ENCODE measurements at regions not wholly inside any gene's neighbourhood (a gene's known extent, or its start where the extent isn't known, plus 50 kb on each side); places are given as distances from the start of the nearest gene placed in this dataset.
A peak's percentile ranks its signal among the peaks of the same experiment; 100 is the strongest.
"Not testable (repeated sequence)": the region's sequence is repeated elsewhere in the genome, so short reads cannot be mapped to it uniquely, and the experiment has no call there.

DNA sequence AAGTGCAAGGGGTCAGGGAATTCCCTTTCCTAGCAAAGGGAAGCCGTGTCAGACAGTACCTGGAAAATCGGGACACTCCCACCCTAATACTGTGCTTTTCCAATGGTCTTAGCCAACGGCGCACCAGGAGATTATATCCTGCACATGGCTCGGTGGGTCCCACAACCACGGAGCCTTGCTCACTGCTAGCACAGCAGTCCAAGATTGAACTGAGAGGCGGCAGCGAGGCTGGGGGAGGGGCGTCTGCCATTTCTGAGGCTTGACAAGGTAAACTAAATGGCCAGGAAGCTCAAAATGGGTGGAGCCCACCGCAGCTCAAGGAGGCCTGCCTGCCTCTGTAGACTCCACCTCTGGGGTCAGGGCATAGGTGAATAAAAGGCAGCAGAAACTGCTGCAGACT, 76.5 kb upstream of the LINC00632 start:
- not testable (repeated sequence) for H3K4me3 ChIP-seq (ENCODE audit: low read depth, low read length)

DNA sequence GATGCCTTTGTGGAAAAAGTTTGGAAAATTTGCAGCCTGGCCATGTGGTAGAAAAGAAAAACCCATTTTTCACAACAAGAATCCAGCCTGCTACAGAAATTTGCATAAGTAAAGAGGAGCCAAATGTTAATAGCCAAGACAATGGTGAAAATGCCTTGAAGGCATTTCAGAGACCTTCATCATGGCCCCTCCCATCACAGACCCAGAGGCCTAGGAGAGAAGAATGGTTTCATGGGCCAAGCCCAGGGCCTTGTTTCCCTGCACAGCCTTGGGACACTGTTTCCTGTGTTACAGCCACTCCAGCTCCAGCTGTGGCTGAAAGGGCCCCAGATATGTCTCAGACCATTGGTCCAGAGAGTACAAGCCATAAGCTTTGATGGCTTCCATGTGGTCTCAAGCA, 101.4 kb upstream of the LINC00632 start:
- TF ChIP-seq, protein P1, sequence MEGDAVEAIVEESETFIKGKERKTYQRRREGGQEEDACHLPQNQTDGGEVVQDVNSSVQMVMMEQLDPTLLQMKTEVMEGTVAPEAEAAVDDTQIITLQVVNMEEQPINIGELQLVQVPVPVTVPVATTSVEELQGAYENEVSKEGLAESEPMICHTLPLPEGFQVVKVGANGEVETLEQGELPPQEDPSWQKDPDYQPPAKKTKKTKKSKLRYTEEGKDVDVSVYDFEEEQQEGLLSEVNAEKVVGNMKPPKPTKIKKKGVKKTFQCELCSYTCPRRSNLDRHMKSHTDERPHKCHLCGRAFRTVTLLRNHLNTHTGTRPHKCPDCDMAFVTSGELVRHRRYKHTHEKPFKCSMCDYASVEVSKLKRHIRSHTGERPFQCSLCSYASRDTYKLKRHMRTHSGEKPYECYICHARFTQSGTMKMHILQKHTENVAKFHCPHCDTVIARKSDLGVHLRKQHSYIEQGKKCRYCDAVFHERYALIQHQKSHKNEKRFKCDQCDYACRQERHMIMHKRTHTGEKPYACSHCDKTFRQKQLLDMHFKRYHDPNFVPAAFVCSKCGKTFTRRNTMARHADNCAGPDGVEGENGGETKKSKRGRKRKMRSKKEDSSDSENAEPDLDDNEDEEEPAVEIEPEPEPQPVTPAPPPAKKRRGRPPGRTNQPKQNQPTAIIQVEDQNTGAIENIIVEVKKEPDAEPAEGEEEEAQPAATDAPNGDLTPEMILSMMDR (IDR thresholded peaks at IDR 0.05; ENCODE audit: low read depth, low read length), result no peak
- H3K4me3 ChIP-seq (ENCODE audit: low read depth, low read length), result no peak overlapping the region

DNA sequence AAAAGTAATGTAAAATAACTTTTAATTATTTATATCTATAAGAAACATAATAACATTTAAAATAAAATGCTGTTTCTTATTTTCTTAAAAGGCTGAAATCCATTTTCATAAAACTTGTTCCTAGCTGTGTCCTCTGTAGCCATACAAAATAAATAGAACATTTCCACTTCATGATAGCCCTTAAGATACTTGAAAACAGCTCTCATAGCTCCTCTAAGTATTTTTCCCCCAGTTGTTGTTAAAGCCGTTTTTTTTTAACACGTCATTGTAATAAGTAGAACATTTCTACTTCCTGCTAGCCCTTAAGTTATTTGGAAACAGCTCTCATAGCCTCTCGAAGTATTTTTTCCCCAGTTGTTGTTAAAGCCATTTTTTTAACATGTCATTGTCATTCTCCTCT, 97.3 kb upstream of the SOX3 start:
- TF ChIP-seq, protein P1 (IDR thresholded peaks at IDR 0.05; ENCODE audit: low read depth, low read length), result no peak

DNA sequence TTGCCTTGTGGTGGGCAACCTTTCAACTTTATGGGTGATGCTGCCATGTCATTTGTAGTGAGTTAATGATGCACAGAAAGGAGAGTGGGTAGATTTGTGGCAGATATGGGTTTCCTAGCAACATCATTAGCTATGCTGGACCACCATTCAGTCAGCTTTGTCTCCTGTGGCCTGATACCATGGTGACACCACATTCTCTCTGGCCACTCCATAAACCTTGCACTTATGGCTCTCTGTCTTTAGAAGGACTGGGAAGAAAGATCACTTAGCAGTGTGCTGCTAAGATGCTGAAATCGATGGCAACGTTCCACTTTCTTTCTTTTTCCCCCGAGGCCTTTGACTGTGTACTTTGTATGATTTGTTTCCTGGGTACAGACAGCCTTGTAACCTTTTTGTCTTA, 95.0 kb upstream of the SOX3 start:
- TF ChIP-seq, protein P1 (IDR thresholded peaks at IDR 0.05; ENCODE audit: low read depth, low read length), result no peak
- H3K4me3 ChIP-seq (ENCODE audit: low read depth, low read length), result no peak overlapping the region

More for the DNA sequence above, 97.3 kb upstream of the SOX3 start:
- no peak overlapping the region for H3K4me3 ChIP-seq (ENCODE audit: low read depth, low read length)

DNA sequence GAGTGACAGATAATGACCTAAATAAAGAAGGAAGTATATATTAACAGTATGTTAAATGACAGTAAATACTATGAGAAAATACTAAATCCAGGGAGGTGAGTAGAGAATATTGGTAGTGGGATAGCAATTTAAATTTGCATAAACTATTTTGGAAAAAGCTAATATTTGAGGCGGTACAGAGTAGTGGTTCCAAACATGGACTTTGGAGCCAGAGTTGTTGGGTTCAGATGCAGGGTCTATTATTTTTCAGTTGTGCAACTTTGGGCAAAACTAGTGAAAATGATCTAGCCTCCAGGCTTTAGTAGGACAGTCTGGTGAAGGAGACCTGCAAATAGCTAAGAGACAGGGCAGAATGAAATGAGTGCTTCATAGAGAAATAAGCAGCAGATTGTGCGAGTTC, 84.8 kb upstream of the SOX3 start:
- TF ChIP-seq, protein P1 (IDR thresholded peaks at IDR 0.05; ENCODE audit: low read depth, low read length), result no peak
- H3K4me3 ChIP-seq (ENCODE audit: low read depth, low read length), result no peak overlapping the region

DNA sequence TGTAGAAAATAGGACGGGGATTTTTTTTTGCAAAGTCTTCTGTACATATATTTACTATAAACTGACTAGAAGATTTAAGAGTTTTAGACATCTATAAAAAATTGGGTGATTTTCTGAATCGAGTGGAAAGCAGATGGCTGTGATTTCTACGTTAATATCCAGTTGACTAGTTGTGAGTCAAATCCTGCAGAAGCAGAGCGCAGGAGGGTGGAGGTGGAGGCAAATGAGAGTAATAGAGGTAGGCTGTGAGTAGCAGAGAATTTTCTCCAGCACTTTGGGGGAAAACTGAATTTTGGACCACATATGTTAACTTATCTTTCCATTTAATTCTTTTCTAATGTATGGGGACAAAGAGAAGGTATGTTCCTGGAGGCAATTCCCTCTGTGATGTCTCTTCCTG, 82.1 kb upstream of the SOX3 start:
- no peak overlapping the region for H3K4me3 ChIP-seq (ENCODE audit: low read depth, low read length)
- TF ChIP-seq, protein P1 (IDR thresholded peaks at IDR 0.05; ENCODE audit: low read depth, low read length), result no peak

DNA sequence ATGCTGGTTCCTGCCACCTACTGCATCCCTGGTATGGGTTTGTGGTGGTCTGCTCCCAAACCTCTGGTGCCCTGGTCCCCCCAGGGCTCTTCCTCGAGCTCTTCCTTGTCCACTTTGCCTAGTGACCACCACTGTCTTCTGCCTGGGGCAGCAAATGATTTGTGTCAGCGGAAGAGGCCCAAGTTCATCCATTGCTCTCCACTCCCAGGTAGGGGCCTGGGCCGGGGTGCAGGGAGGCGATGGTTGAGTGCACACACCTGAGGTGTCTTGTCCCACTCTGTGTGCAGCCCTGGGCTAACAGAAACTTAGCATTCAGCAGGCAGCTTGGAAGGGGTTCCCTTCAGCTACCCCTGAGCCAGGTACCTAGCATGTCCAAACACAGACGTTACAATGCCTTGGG, 75.6 kb upstream of the SOX3 start:
- TF ChIP-seq, protein P1 (IDR thresholded peaks at IDR 0.05; ENCODE audit: low read depth, low read length), result no peak
- no peak overlapping the region for H3K4me3 ChIP-seq (ENCODE audit: low read depth, low read length)

DNA sequence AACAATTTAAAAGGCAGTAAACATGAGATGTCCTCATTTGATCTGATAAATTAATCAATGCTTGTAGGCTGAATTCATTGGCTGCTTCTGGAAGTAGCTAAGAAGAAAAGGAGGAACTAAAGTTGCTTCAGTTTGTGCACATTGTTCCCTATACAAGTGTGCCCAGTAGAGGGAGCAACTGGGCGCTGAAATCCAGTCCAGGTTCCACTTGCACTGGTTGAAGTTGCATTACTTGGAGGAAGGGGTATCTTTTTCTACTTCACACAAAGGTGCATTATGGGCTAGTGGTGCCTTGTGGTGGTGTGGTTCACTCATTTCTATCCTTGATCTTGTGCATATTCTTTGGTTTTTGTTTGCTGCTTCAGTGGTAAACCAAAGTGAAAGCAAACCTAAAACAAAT, 67.9 kb upstream of the SOX3 start:
- no peak overlapping the region for H3K4me3 ChIP-seq (ENCODE audit: low read depth, low read length)
- TF ChIP-seq, protein P1 (IDR thresholded peaks at IDR 0.05; ENCODE audit: low read depth, low read length), result peak; percentile 54; the same call in 1 of the 2 replicates
